Vagina (tissue), 2 donors: ENCODE measurements at regions not wholly inside any gene's neighbourhood (a gene's known extent, or its start where the extent isn't known, plus 50 kb on each side); places are given as distances from the start of the nearest gene placed in this dataset.

Experiments used
- CTCF ChIP-seq, 3 experiments: fragments of 450-650 bp in 2 of 3; fragments of 200-600 bp in 1 of 3; sonication (generic) in 1 of 3; IDR thresholded peaks; one replicate each; pipeline ENCODE4 v1.5.1; 2017 to 2019; ENCODE audit warnings: antibody characterized with exemption in 3 of 3, mild to moderate bottlenecking in 2 of 3, moderate library complexity in 2 of 3
- POLR2A ChIP-seq, 2 donors: fragments of 450-650 bp; IDR thresholded peaks; one replicate each; pipeline ENCODE4 v1.6.1; 2017; ENCODE audit warnings: antibody characterized with exemption in 2 of 2, mild to moderate bottlenecking in 2 of 2, moderate library complexity in 2 of 2
- POLR2AphosphoS5 ChIP-seq, 2 donors: sonication (generic); formaldehyde crosslinking; IDR thresholded peaks; one replicate each; pipeline ENCODE4 v1.9.0; 2017; ENCODE audit warnings: antibody characterized with exemption in 2 of 2, mild to moderate bottlenecking in 2 of 2, low read depth in 1 of 2; ENCODE audit not compliant: insufficient read depth in 1 of 2

GRCh38 chr2:158042666-158043065, 59.0 kb upstream of the UPP2 start:
- TF ChIP-seq CTCF (IDR thresholded peaks at IDR 0.05) (no peak), POLR2A (IDR thresholded peaks at IDR 0.05) (no peak), POLR2AphosphoS5 (IDR thresholded peaks at IDR 0.05; ENCODE audit: insufficient read depth in 1 of 2, low read depth in 1 of 2) (no peak)
